ENCODE measurements at regions not wholly inside any gene's neighbourhood (a gene's known extent, or its start where the extent isn't known, plus 50 kb on each side); places are given as distances from the start of the nearest gene placed in this dataset.

DNA sequence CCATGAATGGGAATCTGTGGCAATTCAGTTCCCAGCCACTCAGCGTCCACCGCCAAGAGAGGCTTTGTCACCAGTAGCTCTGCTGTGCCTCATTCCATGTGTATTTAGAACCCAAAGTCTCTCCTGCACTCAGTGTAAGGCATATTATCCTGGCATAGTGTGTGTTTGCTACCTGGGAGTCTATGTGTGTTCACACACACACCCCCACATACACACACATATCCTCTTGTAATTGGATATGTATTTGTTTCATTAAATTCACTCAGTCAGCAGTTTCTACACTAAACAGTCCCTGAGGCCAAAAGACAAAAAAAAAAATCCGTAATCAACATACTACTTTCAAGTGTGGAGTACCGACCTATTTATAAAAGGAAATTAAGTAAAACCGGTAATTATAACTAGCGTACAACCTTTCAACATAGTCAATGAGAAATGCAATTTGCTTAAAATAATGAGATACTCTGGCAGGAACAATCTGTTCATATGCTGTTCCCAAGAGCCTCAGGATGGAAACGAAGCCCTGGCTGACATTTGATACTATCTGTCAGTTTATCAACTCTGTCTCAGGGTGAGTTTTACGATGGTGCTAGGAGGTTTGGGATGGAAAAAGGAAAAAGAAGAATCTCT, 425.8 kb upstream of the CELF2 start:
- DNase-seq (ENCODE audit: low spot score) = no peak
- TF ChIP-seq, protein P1, sequence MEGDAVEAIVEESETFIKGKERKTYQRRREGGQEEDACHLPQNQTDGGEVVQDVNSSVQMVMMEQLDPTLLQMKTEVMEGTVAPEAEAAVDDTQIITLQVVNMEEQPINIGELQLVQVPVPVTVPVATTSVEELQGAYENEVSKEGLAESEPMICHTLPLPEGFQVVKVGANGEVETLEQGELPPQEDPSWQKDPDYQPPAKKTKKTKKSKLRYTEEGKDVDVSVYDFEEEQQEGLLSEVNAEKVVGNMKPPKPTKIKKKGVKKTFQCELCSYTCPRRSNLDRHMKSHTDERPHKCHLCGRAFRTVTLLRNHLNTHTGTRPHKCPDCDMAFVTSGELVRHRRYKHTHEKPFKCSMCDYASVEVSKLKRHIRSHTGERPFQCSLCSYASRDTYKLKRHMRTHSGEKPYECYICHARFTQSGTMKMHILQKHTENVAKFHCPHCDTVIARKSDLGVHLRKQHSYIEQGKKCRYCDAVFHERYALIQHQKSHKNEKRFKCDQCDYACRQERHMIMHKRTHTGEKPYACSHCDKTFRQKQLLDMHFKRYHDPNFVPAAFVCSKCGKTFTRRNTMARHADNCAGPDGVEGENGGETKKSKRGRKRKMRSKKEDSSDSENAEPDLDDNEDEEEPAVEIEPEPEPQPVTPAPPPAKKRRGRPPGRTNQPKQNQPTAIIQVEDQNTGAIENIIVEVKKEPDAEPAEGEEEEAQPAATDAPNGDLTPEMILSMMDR (IDR thresholded peaks at IDR 0.05; ENCODE audit: extremely low read depth, missing control alignments) = no peak

DNA sequence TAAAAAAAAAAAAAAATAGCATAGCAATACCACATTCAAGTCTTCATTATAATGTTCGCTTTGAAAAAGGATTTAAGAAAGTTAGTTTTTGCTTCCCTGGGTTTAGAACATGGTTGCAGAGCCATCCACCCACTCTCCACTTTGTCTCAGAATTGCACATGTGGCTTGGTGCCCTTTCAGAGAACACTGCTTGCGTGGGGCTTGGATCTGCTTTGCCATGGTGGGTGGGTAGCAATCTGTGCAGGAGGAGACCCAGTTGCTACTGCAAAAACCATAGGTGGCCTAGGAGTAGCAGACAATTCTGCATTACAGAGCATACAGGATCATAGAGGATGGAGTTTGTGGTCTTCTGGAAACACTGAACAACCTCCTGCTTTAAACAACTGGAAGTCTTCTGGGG, 421.4 kb upstream of the CELF2 start:
- no peak for DNase-seq (ENCODE audit: low spot score)
- TF ChIP-seq, protein P1 (IDR thresholded peaks at IDR 0.05; ENCODE audit: extremely low read depth, missing control alignments) = no peak

DNA sequence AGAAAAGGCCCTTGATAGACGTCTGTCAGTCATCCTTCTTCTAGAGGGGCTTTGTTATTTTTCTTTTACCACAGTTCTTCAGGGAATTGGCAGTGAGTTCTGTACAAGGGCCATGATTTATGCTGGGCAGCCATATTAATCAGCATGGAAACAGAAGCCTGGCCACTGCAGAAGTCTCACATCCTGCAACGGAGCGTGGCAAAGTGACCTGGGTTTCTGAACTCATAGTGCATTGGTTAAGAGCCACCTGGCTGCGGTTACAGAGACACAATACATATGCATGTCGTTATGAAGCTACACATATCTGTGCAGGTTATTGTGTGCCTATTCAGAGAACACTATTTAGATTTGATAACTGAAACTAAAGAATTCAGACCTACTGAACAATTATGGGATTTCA, 419.4 kb upstream of the CELF2 start:
- DNase-seq (ENCODE audit: low spot score) = peak; percentile 6
- TF ChIP-seq, protein P1 (IDR thresholded peaks at IDR 0.05; ENCODE audit: extremely low read depth, missing control alignments) = no peak

DNA sequence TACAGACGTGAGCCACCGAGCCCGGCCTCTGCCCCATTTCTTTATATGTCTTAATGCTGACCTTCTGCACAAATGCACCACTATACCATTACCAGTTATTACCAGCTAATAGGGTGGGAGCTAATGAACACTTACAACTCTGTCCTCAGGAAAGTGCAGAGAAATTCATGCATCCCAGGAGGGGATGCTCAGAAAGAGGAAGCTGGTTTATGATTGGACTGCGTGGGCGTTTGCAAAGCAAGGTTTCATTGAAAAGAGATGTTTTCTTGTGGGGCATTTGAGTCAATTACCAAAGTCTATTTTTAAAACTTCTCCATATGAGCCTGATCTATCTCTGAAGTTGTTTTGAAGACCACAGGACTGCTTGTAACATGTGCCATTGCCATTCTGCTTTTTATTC, 417.7 kb upstream of the CELF2 start:
- TF ChIP-seq, protein P1 (IDR thresholded peaks at IDR 0.05; ENCODE audit: extremely low read depth, missing control alignments) = no peak
- DNase-seq (ENCODE audit: low spot score) = no peak

DNA sequence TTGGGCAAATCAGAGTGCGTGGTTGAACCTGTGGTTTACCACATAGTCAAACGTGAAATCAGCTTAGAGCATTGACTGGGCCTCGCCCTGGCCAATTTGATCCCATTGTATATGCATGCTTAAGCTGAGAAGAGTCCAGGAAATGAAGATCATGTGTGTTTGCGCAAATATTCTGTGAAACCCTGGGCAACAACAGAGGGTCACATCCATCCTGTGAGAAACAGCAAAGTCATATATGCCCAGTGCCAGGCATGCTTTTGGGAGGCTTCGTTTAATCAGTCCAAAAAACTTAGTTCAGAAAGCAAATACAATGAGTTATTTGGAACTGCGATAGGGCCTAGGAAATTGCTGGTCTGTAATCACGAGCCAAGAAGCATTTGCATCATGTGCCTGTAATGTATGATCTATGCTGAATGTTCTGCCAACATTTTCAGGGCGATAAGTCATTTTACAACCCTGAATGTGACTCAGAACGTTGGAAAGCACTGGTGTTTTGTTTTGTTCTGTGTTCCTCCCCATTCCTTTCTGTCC, 412.1 kb upstream of the CELF2 start:
- DNase-seq (ENCODE audit: low spot score) = no peak
- TF ChIP-seq, protein P1 (IDR thresholded peaks at IDR 0.05; ENCODE audit: extremely low read depth, missing control alignments) = no peak

DNA sequence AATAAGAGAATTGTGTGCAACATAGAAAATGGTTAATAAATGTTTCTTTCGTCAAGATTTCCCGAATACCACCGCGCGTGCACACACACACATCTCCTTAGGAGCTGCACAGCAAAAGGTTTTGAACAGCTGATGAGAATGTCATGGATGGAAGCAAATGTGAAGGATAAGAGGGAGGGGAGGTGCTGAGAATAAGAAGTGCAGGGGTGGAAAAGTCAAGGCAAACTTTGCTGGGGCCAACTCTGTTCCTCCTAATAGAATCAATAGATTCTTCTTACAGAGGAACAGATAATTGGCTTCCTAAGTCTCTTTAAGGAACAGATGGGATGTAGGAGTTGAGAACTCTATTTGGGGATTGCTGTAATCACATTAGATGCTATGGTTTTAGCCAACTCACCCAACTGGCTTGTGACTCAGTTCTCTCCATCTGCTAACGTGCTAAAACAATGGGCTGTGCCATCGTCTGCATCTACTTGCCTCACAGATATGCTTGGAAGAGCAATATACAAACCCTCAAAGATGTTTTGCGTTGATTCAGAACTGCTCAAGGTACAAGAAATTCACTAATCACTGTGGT, 408.2 kb upstream of the CELF2 start:
- TF ChIP-seq, protein P1 (IDR thresholded peaks at IDR 0.05; ENCODE audit: extremely low read depth, missing control alignments) = no peak
- no peak for DNase-seq (ENCODE audit: low spot score)

DNA sequence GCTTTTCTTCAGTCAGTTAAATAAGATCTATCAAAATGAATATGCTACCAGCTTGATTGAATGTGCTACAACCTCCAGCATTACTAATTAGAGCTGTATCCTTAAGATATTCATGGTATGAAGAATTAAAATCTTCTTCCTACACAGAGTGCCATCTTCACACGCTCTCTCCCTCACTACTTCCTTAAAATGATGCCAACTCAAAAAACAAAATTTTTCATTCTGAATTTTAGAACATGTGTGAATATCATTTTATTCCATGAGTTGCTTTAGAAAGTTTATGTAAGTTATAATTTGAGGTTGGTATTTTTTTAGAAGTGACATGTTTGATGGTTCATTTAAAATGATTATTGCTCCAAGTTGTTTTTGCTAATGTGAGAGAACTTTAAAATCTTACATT, 407.5 kb upstream of the CELF2 start:
- TF ChIP-seq, protein P1 (IDR thresholded peaks at IDR 0.05; ENCODE audit: extremely low read depth, missing control alignments) = no peak
- no peak for DNase-seq (ENCODE audit: low spot score)

All from GM20000 (cell line).